ENCODE measurements at regions not wholly inside any gene's neighbourhood (a gene's known extent, or its start where the extent isn't known, plus 50 kb on each side); places are given as distances from the start of the nearest gene placed in this dataset.

GRCh38 chr15:55060836-55061235 is 135.9 kb downstream of the RSL24D1 start:
- H3K4me3 ChIP-seq: no peak overlapping the region
- no peaks in the 10 kb centered on the region for H3K36me3 ChIP-seq
- H3K27ac ChIP-seq: no peak overlapping the region
- H3K4me1 ChIP-seq: no peaks in the 10 kb centered on the region
- no peak for ATAC-seq
- 47 to 82% methylated on average over 2 of the region's 2 CpGs for WGBS, 2 donors (ENCODE audit: low coverage in 1 of 2)
- H3K27me3 ChIP-seq: no peaks in the 10 kb centered on the region
- TF ChIP-seq POLR2AphosphoS5 (IDR thresholded peaks at IDR 0.05) (no peak), POLR2A (IDR thresholded peaks at IDR 0.05) (no peak), CTCF (IDR thresholded peaks at IDR 0.05) (no peak), EP300 (IDR thresholded peaks at IDR 0.05) (no peak)
- peaks cover 0 to 21% (median 0%) of the 10 kb centered on the region in 3 donors for H3K9me3 ChIP-seq

GRCh38 chr15:55056500-55056899 is 140.2 kb downstream of the RSL24D1 start:
- H3K36me3 ChIP-seq: no peaks in the 10 kb centered on the region
- WGBS, 2 donors (ENCODE audit: low coverage in 1 of 2): 52 to 59% methylated on average over 3 of the region's 3 CpGs
- H3K4me1 ChIP-seq: no peaks in the 10 kb centered on the region
- no peaks in the 10 kb centered on the region for H3K27me3 ChIP-seq
- no peak for TF ChIP-seq POLR2AphosphoS5 (IDR thresholded peaks at IDR 0.05)
- TF ChIP-seq CTCF (IDR thresholded peaks at IDR 0.05): no peak
- TF ChIP-seq POLR2A (IDR thresholded peaks at IDR 0.05): no peak
- TF ChIP-seq EP300 (IDR thresholded peaks at IDR 0.05): no peak
- H3K27ac ChIP-seq: no peak overlapping the region
- no peak for ATAC-seq
- no peaks in the 10 kb centered on the region for H3K9me3 ChIP-seq
- no peak overlapping the region for H3K4me3 ChIP-seq

GRCh38 chr15:55044162-55044561 is 152.6 kb downstream of the RSL24D1 start:
- 56 to 65% methylated on average over 2 of the region's 2 CpGs for WGBS, 2 donors (ENCODE audit: low coverage in 1 of 2)
- no peak for TF ChIP-seq CTCF (IDR thresholded peaks at IDR 0.05)
- no peak for TF ChIP-seq EP300 (IDR thresholded peaks at IDR 0.05)
- TF ChIP-seq POLR2A (IDR thresholded peaks at IDR 0.05): no peak
- TF ChIP-seq POLR2AphosphoS5 (IDR thresholded peaks at IDR 0.05): no peak
- Histone ChIP-seq H3K4me1 (no peaks in the 10 kb centered on the region), H3K27ac (no peak overlapping the region), H3K9me3 (no peaks in the 10 kb centered on the region), H3K4me3 (no peak overlapping the region), H3K27me3 (no peaks in the 10 kb centered on the region), H3K36me3 (no peaks in the 10 kb centered on the region)
- ATAC-seq: no peak

- ATAC-seq: no peak
- no peaks in the 10 kb centered on the region for H3K27me3 ChIP-seq
- H3K27ac ChIP-seq: no peak overlapping the region
- TF ChIP-seq EP300 (IDR thresholded peaks at IDR 0.05) (no peak), POLR2AphosphoS5 (IDR thresholded peaks at IDR 0.05) (no peak), CTCF (IDR thresholded peaks at IDR 0.05) (no peak), POLR2A (IDR thresholded peaks at IDR 0.05) (no peak)
- no peaks in the 10 kb centered on the region for H3K36me3 ChIP-seq
- H3K9me3 ChIP-seq: no peaks in the 10 kb centered on the region
- H3K4me3 ChIP-seq: no peak overlapping the region
- no peaks in the 10 kb centered on the region for H3K4me1 ChIP-seq
- WGBS, 2 donors (ENCODE audit: low coverage in 1 of 2): 0 to 25% methylated on average over 1 of the region's 1 CpG
These were observed 159.7 kb downstream of the RSL24D1 start for GRCh38 chr15:55037071-55037470.

- WGBS, 2 donors (ENCODE audit: low coverage in 1 of 2): 75 to 76% methylated on average over 2 of the region's 2 CpGs
- Histone ChIP-seq H3K27ac (no peak overlapping the region), H3K27me3 (no peaks in the 10 kb centered on the region), H3K4me1 (no peaks in the 10 kb centered on the region), H3K4me3 (no peak overlapping the region), H3K9me3 (no peaks in the 10 kb centered on the region), H3K36me3 (no peaks in the 10 kb centered on the region)
- no peak for ATAC-seq
- no peak for TF ChIP-seq POLR2A (IDR thresholded peaks at IDR 0.05)
- TF ChIP-seq EP300 (IDR thresholded peaks at IDR 0.05): no peak
- TF ChIP-seq CTCF (IDR thresholded peaks at IDR 0.05): no peak
- no peak for TF ChIP-seq POLR2AphosphoS5 (IDR thresholded peaks at IDR 0.05)
These were observed 161.0 kb downstream of the RSL24D1 start for GRCh38 chr15:55035749-55036148.

All from gastroesophageal sphincter (tissue), 4 donors.